GM21381 (cell line): ENCODE measurements at regions not wholly inside any gene's neighbourhood (a gene's known extent, or its start where the extent isn't known, plus 50 kb on each side); places are given as distances from the start of the nearest gene placed in this dataset.
"Not testable (repeated sequence)": the region's sequence is repeated elsewhere in the genome, so short reads cannot be mapped to it uniquely, and the experiment has no call there.

Experiments used
- ATAC-seq: cut with Tn5 transposase; IDR thresholded peaks from one replicate; pipeline ENCODE4 v1.9.1; 2021; ENCODE audit warnings: mild to moderate bottlenecking, moderate library complexity; ENCODE audit not compliant: unreplicated experiment

- no peak for ATAC-seq
Observed at GRCh38 chr1:244316986-244317655, 134.6 kb downstream of the ADSS2 start.

- no peak for ATAC-seq
Observed at GRCh38 chr1:244318078-244318477, 133.6 kb downstream of the ADSS2 start.

GRCh38 chr1:244318512-244318911 is 133.2 kb downstream of the ADSS2 start:
- no peak for ATAC-seq

- ATAC-seq = peak; percentile 81
Observed at GRCh38 chr1:244319283-244320132, 132.2 kb downstream of the ADSS2 start.

- no peak for ATAC-seq
Observed at GRCh38 chr1:244322181-244322580, 129.5 kb downstream of the ADSS2 start.

GRCh38 chr1:244322791-244323521 is 128.8 kb downstream of the ADSS2 start:
- no peak for ATAC-seq

- no peak for ATAC-seq
Observed at GRCh38 chr1:244324176-244324883, 127.4 kb downstream of the ADSS2 start.

- ATAC-seq = peak; percentile 87
Observed at GRCh38 chr1:244325056-244325758, 126.5 kb downstream of the ADSS2 start.

GRCh38 chr1:244326757-244327156 is 125.0 kb downstream of the ADSS2 start:
- ATAC-seq = no peak

GRCh38 chr1:244327533-244327932 is 124.2 kb downstream of the ADSS2 start:
- no peak for ATAC-seq

GRCh38 chr1:244328476-244328875 is 123.2 kb downstream of the ADSS2 start:
- ATAC-seq = no peak

- no peak for ATAC-seq
Observed at GRCh38 chr1:244329591-244330317, 122.0 kb downstream of the ADSS2 start.

- no peak for ATAC-seq
Observed at GRCh38 chr1:244330318-244330625, 121.4 kb downstream of the ADSS2 start.

- ATAC-seq = not testable (repeated sequence)
Observed at GRCh38 chr1:244332761-244333160, 118.9 kb downstream of the ADSS2 start.

- not testable (repeated sequence) for ATAC-seq
Observed at GRCh38 chr1:244334315-244334714, 117.4 kb downstream of the ADSS2 start.

GRCh38 chr1:244334842-244335241 is 116.9 kb downstream of the ADSS2 start:
- ATAC-seq = not testable (repeated sequence)

- ATAC-seq = no peak
Observed at GRCh38 chr1:244335456-244335855, 116.3 kb downstream of the ADSS2 start.

GRCh38 chr1:244336232-244336899 is 115.3 kb downstream of the ADSS2 start:
- no peak for ATAC-seq

GRCh38 chr1:244337839-244338238 is 113.9 kb downstream of the ADSS2 start:
- no peak for ATAC-seq
